ENCODE measurements at regions not wholly inside any gene's neighbourhood (a gene's known extent, or its start where the extent isn't known, plus 50 kb on each side); places are given as distances from the start of the nearest gene placed in this dataset.

- Histone ChIP-seq H3K27ac (no peak overlapping the region), H3K4me1 (no peaks in the 10 kb centered on the region), H3K9me3 (no peaks in the 10 kb centered on the region), H3K27me3 (no peaks in the 10 kb centered on the region), H3K4me3 (no peak overlapping the region), H3K36me3 (no peaks in the 10 kb centered on the region)
- TF ChIP-seq CTCF (IDR thresholded peaks at IDR 0.05) (no peak), POLR2A (IDR thresholded peaks at IDR 0.05) (no peak)
- intact Hi-C loops (cut with DNase I; ENCODE audit: low total_unique reads) = no loop called here
- DNase-seq = no peak
Observed at GRCh38 chr9:4926239-4926638, 58.8 kb upstream of the JAK2 start.

- Histone ChIP-seq H3K4me3 (no peak overlapping the region), H3K4me1 (no peaks in the 10 kb centered on the region), H3K27me3 (no peaks in the 10 kb centered on the region), H3K27ac (no peak overlapping the region), H3K9me3 (no peaks in the 10 kb centered on the region), H3K36me3 (no peaks in the 10 kb centered on the region)
- DNase-seq = no peak
- no peak for TF ChIP-seq POLR2A (IDR thresholded peaks at IDR 0.05)
- TF ChIP-seq CTCF (IDR thresholded peaks at IDR 0.05) = no peak
- intact Hi-C loops (cut with DNase I; ENCODE audit: low total_unique reads) = no loop called here
Observed at GRCh38 chr9:4927043-4927471, 58.0 kb upstream of the JAK2 start.

- H3K27ac ChIP-seq = no peak overlapping the region
- H3K27me3 ChIP-seq = no peaks in the 10 kb centered on the region
- no peak overlapping the region for H3K4me3 ChIP-seq
- TF ChIP-seq POLR2A (IDR thresholded peaks at IDR 0.05) = no peak
- TF ChIP-seq CTCF (IDR thresholded peaks at IDR 0.05) = no peak
- H3K9me3 ChIP-seq = no peaks in the 10 kb centered on the region
- H3K4me1 ChIP-seq = no peaks in the 10 kb centered on the region
- intact Hi-C loops (cut with DNase I; ENCODE audit: low total_unique reads) = no loop called here
- no peak for DNase-seq
- no peaks in the 10 kb centered on the region for H3K36me3 ChIP-seq
Observed at GRCh38 chr9:4927701-4928100, 57.4 kb upstream of the JAK2 start.

- no peak for TF ChIP-seq CTCF (IDR thresholded peaks at IDR 0.05)
- no peak for TF ChIP-seq POLR2A (IDR thresholded peaks at IDR 0.05)
- Histone ChIP-seq H3K27me3 (no peaks in the 10 kb centered on the region), H3K27ac (no peak overlapping the region), H3K4me1 (no peaks in the 10 kb centered on the region), H3K36me3 (no peaks in the 10 kb centered on the region), H3K9me3 (no peaks in the 10 kb centered on the region), H3K4me3 (no peak overlapping the region)
- intact Hi-C loops (cut with DNase I; ENCODE audit: low total_unique reads) = no loop called here
- DNase-seq = no peak
Observed at GRCh38 chr9:4929917-4930316, 55.2 kb upstream of the JAK2 start.

- H3K4me3 ChIP-seq = no peak overlapping the region
- H3K27me3 ChIP-seq = no peaks in the 10 kb centered on the region
- H3K4me1 ChIP-seq = peaks cover 0 to 3% of the 10 kb centered on the region in 2 donors
- intact Hi-C loops (cut with DNase I; ENCODE audit: low total_unique reads) = no loop called here
- TF ChIP-seq POLR2A (IDR thresholded peaks at IDR 0.05) = no peak
- TF ChIP-seq CTCF (IDR thresholded peaks at IDR 0.05) = no peak
- H3K9me3 ChIP-seq = no peaks in the 10 kb centered on the region
- H3K36me3 ChIP-seq = no peaks in the 10 kb centered on the region
- no peak overlapping the region for H3K27ac ChIP-seq
- no peak for DNase-seq
Observed at GRCh38 chr9:4932681-4933080, 52.4 kb upstream of the JAK2 start.

All from uterus (tissue), 3 donors.